AG04449 (cell line): ENCODE measurements at regions not wholly inside any gene's neighbourhood (a gene's known extent, or its start where the extent isn't known, plus 50 kb on each side); places are given as distances from the start of the nearest gene placed in this dataset.

Source experiments
- CTCF ChIA-PET: fragments of 350-600 bp; formaldehyde crosslinking; extraction: SDS; loops from one replicate; lab custom pipeline; 2021; ENCODE audit warnings: antibody characterized with exemption; lab: Yijun Ruan, JAX
- POLR2A ChIA-PET: fragments of 400-600, 350-600 bp; formaldehyde crosslinking; extraction: SDS; loops from one replicate; lab custom pipeline; 2020; ENCODE audit warnings: antibody characterized with exemption, inconsistent platforms; lab: Yijun Ruan, JAX
- DNase-seq: peaks from one replicate; pipeline ENCODE4 v3.0.0-alpha.2; 2010; ENCODE audit warnings: low read depth, low spot score
- H3K4me3 ChIP-seq: 2 replicates; pipeline ENCODE4 v1.5.1; 2011; ENCODE audit warnings: low read depth, mild to moderate bottlenecking, control low read depth, low read length
- CTCF ChIP-seq: IDR thresholded peaks from one replicate; pipeline ENCODE4 v1.5.1; 2011; ENCODE audit warnings: mild to moderate bottlenecking, moderate library complexity, low read length, control low read depth, inconsistent platforms; ENCODE audit not compliant: insufficient read depth; ENCODE audit errors: missing control alignments

GRCh38 chr2:60290509-60290908 is 262.9 kb downstream of the BCL11A start:
- DNase-seq, result no peak
- POLR2A ChIA-PET, result no interaction called here
- CTCF ChIA-PET, result no interaction called here
- no peak for TF ChIP-seq CTCF
- no peak overlapping the region for H3K4me3 ChIP-seq

GRCh38 chr2:60285626-60286316 is 267.7 kb downstream of the BCL11A start:
- no peak for DNase-seq
- H3K4me3 ChIP-seq, result no peak overlapping the region
- TF ChIP-seq CTCF, result no peak
- POLR2A ChIA-PET, result no interaction called here
- CTCF ChIA-PET, result no interaction called here

- no peak for TF ChIP-seq CTCF
- no peak overlapping the region for H3K4me3 ChIP-seq
- DNase-seq, result no peak
- CTCF ChIA-PET, result no interaction called here
- POLR2A ChIA-PET, result no interaction called here
Observed at GRCh38 chr2:60283626-60284025, 269.8 kb downstream of the BCL11A start.

- ChIA-PET POLR2A (no interaction called here), CTCF (no interaction called here)
- no peak overlapping the region for H3K4me3 ChIP-seq
- no peak for TF ChIP-seq CTCF
- no peak for DNase-seq
Observed at GRCh38 chr2:60282886-60283285, 270.6 kb downstream of the BCL11A start.

- DNase-seq, result no peak
- ChIA-PET POLR2A (no interaction called here), CTCF (no interaction called here)
- H3K4me3 ChIP-seq, result no peak overlapping the region
- no peak for TF ChIP-seq CTCF
Observed at GRCh38 chr2:60281730-60282129, 271.7 kb downstream of the BCL11A start.

- ChIA-PET CTCF (no interaction called here), POLR2A (no interaction called here)
- no peak overlapping the region for H3K4me3 ChIP-seq
- no peak for DNase-seq
- no peak for TF ChIP-seq CTCF
Observed at GRCh38 chr2:60280238-60280637, 273.2 kb downstream of the BCL11A start.
